OCI-M2 (cell line): ENCODE measurements at regions not wholly inside any gene's neighbourhood (a gene's known extent, or its start where the extent isn't known, plus 50 kb on each side); places are given as distances from the start of the nearest gene placed in this dataset.

ENCODE experiments used
- DNase-seq: peaks from one replicate; lab custom pipeline; 2025; ENCODE audit not compliant: unreplicated experiment; lab: John Stamatoyannopoulos, UW

GRCh38 chr6:104428184-104428583, 431.5 kb downstream of the HACE1 start:
- no peak for DNase-seq

GRCh38 chr6:104423691-104424090, 436.0 kb downstream of the HACE1 start:
- DNase-seq: no peak

- no peak for DNase-seq
These were observed 438.1 kb downstream of the HACE1 start for GRCh38 chr6:104421650-104422049.

- no peak for DNase-seq
These were observed 440.9 kb downstream of the HACE1 start for GRCh38 chr6:104418839-104419238.

- no peak for DNase-seq
These were observed 441.6 kb downstream of the HACE1 start for GRCh38 chr6:104418125-104418524.

- DNase-seq: no peak
These were observed 445.0 kb downstream of the HACE1 start for GRCh38 chr6:104414723-104415122.

- DNase-seq: peak; percentile 62
These were observed 446.0 kb downstream of the HACE1 start for GRCh38 chr6:104413767-104414166.

GRCh38 chr6:104411302-104411701, 448.4 kb downstream of the HACE1 start:
- no peak for DNase-seq

GRCh38 chr6:104409913-104410312, 449.8 kb downstream of the HACE1 start:
- no peak for DNase-seq

- no peak for DNase-seq
These were observed 451.8 kb downstream of the HACE1 start for GRCh38 chr6:104407957-104408356.

GRCh38 chr6:104404377-104404776, 455.3 kb downstream of the HACE1 start:
- DNase-seq: no peak

GRCh38 chr6:104402572-104402971, 457.1 kb downstream of the HACE1 start:
- no peak for DNase-seq

GRCh38 chr6:104401926-104402325, 457.8 kb downstream of the HACE1 start:
- no peak for DNase-seq

GRCh38 chr6:104400844-104401243, 458.9 kb downstream of the HACE1 start:
- no peak for DNase-seq

GRCh38 chr6:104396077-104396476, 463.6 kb downstream of the HACE1 start:
- no peak for DNase-seq

GRCh38 chr6:104381907-104382306, 477.8 kb downstream of the HACE1 start:
- no peak for DNase-seq

- no peak for DNase-seq
These were observed 494.1 kb downstream of the HACE1 start for GRCh38 chr6:104365451-104366234.

- no peak for DNase-seq
These were observed 501.8 kb downstream of the HACE1 start for GRCh38 chr6:104357928-104358327.

GRCh38 chr6:104356197-104356596, 503.5 kb downstream of the HACE1 start:
- no peak for DNase-seq

- no peak for DNase-seq
These were observed 510.5 kb downstream of the HACE1 start for GRCh38 chr6:104349191-104349590.

GRCh38 chr6:104344223-104344622, 515.5 kb downstream of the HACE1 start:
- DNase-seq: no peak

GRCh38 chr6:104332364-104332763, 527.4 kb downstream of the HACE1 start:
- no peak for DNase-seq
